ENCODE measurements at regions not wholly inside any gene's neighbourhood (a gene's known extent, or its start where the extent isn't known, plus 50 kb on each side); places are given as distances from the start of the nearest gene placed in this dataset.

DNA sequence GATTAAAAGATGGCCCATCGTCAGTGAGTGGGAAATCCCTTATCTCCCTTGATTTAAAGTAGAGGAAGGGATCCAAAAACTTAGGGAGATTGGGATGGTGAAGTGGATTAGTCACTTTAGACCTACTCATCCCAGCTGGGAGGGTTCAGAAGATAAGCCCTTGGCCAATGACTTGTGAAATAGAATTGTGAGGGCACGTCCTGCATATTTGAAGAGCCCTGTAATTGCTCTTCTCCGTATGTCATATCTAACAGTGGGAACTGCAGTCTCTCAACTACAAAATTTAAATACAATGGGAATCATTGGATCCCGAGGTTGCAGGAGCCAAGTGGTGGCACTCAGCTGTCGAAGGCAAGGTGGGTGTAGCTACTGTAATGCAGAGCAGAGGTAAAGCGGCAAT is 65.4 kb upstream of the C9orf72 start:
- no peak for TF ChIP-seq EZH2phosphoT487 (IDR thresholded peaks at IDR 0.05)
- TF ChIP-seq, protein P1, sequence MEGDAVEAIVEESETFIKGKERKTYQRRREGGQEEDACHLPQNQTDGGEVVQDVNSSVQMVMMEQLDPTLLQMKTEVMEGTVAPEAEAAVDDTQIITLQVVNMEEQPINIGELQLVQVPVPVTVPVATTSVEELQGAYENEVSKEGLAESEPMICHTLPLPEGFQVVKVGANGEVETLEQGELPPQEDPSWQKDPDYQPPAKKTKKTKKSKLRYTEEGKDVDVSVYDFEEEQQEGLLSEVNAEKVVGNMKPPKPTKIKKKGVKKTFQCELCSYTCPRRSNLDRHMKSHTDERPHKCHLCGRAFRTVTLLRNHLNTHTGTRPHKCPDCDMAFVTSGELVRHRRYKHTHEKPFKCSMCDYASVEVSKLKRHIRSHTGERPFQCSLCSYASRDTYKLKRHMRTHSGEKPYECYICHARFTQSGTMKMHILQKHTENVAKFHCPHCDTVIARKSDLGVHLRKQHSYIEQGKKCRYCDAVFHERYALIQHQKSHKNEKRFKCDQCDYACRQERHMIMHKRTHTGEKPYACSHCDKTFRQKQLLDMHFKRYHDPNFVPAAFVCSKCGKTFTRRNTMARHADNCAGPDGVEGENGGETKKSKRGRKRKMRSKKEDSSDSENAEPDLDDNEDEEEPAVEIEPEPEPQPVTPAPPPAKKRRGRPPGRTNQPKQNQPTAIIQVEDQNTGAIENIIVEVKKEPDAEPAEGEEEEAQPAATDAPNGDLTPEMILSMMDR (IDR thresholded peaks at IDR 0.05) = no peak
- no peak for DNase-seq (ENCODE audit: low spot score)
- Histone ChIP-seq H2AFZ (replicated peaks) (no peak overlapping the region), H3K9ac (no peak overlapping the region), H3K9me3 (ENCODE audit: low read depth) (no peaks in the 10 kb centered on the region), H3K27me3 (no peaks in the 10 kb centered on the region), H3K4me2 (no peak overlapping the region), H3K4me3 (no peak overlapping the region), H3F3A (ENCODE audit: low read depth) (no peaks in the 10 kb centered on the region), H4K20me1 (ENCODE audit: low read depth) (no peaks in the 10 kb centered on the region), H3K27ac (no peak overlapping the region), H3K79me2 (ENCODE audit: low read depth) (no peaks in the 10 kb centered on the region), H3K36me3 (no peaks in the 10 kb centered on the region), H3K4me1 (no peaks in the 10 kb centered on the region)
- H3K4me3 Mint-ChIP-seq = no peak overlapping the region
- no peaks in the 10 kb centered on the region for H3K4me1 Mint-ChIP-seq
- peaks cover 3% of the 10 kb centered on the region for H3K27me3 Mint-ChIP-seq (ENCODE audit: insufficient read depth, low read depth)
- H3K27ac Mint-ChIP-seq = no peak overlapping the region
- H3K36me3 Mint-ChIP-seq = no peaks in the 10 kb centered on the region
- no peaks in the 10 kb centered on the region for H3K9me3 Mint-ChIP-seq

DNA sequence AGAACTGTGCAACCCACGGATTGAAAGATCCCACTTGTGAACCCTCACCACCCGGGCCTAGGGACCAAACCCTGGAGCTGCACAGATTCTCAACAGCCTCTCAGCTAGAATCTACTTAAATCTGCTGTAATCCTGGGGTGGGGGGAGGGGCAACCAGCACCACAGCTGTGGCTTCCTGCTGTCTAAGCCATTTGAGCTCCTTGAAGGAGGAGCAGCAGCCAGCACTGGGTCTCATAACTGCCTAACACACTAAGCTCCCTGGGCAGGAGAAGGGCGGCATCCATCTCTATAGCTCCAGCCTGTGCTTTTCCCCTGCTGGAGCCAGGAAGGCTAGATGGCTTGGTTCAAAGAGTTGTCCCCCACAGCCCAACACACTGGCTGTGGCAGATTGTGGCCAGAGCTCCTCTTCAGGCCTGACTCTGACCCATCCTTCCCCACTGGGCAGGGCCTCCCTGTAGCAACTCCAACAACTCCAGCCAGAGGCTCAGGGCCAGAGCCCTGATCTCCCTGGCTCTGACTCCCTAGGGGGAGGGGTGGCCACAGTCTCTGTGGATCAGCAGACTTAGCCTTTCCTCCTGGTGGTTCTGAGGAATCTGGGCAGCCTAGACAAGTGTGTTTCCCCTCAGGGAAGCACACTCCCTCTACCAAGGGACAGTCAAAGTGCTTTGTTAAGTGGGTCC is 72.0 kb upstream of the C9orf72 start:
- Histone ChIP-seq H2AFZ (replicated peaks) (no peak overlapping the region), H3F3A (ENCODE audit: low read depth) (no peaks in the 10 kb centered on the region)

DNA sequence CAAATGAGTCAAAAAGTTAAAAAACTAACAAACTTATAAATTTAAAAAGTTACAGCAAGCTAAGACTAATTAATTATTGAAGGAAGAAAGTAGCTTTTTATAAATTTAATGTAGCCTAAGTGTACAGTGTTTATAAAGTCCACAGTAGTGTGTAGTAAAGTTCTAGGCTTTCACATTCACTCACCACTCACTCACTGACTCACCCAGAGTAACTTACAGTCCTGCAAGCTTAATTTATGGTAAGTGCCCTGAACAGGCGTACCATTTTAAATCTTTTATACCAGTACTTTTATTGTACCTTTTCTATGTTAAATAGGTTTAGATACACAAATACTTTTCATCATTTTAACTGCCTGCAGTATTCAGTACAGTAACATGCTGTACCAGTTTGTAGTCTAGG is 80.0 kb upstream of the C9orf72 start:
- TF ChIP-seq EZH2 (IDR thresholded peaks at IDR 0.05) = no peak
- no peak for TF ChIP-seq EZH2phosphoT487 (IDR thresholded peaks at IDR 0.05)
- no peaks in the 10 kb centered on the region for H3K27me3 Mint-ChIP-seq (ENCODE audit: insufficient read depth, low read depth)
- no peak overlapping the region for H2AFZ ChIP-seq (replicated peaks)
- no peaks in the 10 kb centered on the region for H3K27me3 ChIP-seq
- no peak overlapping the region for H3K9ac ChIP-seq
- H3K4me3 ChIP-seq = no peak overlapping the region
- no peak overlapping the region for H3K4me2 ChIP-seq
- peaks cover 3% of the 10 kb centered on the region for H3K9me3 Mint-ChIP-seq
- peaks cover 3% of the 10 kb centered on the region for H3K9me3 ChIP-seq (ENCODE audit: low read depth)
- no peaks in the 10 kb centered on the region for H3K79me2 ChIP-seq (ENCODE audit: low read depth)
- no peak for DNase-seq (ENCODE audit: low spot score)
- H3K36me3 Mint-ChIP-seq = no peaks in the 10 kb centered on the region
- no peak overlapping the region for H3K27ac Mint-ChIP-seq
- H3F3A ChIP-seq (ENCODE audit: low read depth) = no peaks in the 10 kb centered on the region
- no peaks in the 10 kb centered on the region for H3K36me3 ChIP-seq
- no peak overlapping the region for H3K27ac ChIP-seq
- H3K4me3 Mint-ChIP-seq = no peak overlapping the region
- no peaks in the 10 kb centered on the region for H4K20me1 ChIP-seq (ENCODE audit: low read depth)
- H3K4me1 ChIP-seq = no peaks in the 10 kb centered on the region
- H3K4me1 Mint-ChIP-seq = no peaks in the 10 kb centered on the region

More for the DNA sequence above, 72.0 kb upstream of the C9orf72 start:
- Histone ChIP-seq H3K4me2 (no peak overlapping the region), H3K27me3 (no peaks in the 10 kb centered on the region), H3K4me3 (no peak overlapping the region), H4K20me1 (ENCODE audit: low read depth) (no peaks in the 10 kb centered on the region), H3K79me2 (ENCODE audit: low read depth) (no peaks in the 10 kb centered on the region), H3K9ac (no peak overlapping the region), H3K9me3 (ENCODE audit: low read depth) (peaks cover 4% of the 10 kb centered on the region), H3K4me1 (peaks cover 11% of the 10 kb centered on the region), H3K36me3 (no peaks in the 10 kb centered on the region), H3K27ac (peak overlapping the region; percentile 50)
- Mint-ChIP-seq H3K27me3 (ENCODE audit: insufficient read depth, low read depth) (peaks cover 3% of the 10 kb centered on the region), H3K9me3 (peaks cover 7% of the 10 kb centered on the region), H3K36me3 (no peaks in the 10 kb centered on the region), H3K4me3 (no peak overlapping the region), H3K27ac (no peak overlapping the region), H3K4me1 (peaks cover 4% of the 10 kb centered on the region)
- TF ChIP-seq, protein P1 (IDR thresholded peaks at IDR 0.05) = no peak
- no peak for TF ChIP-seq EZH2phosphoT487 (IDR thresholded peaks at IDR 0.05)
- no peak for TF ChIP-seq EZH2 (IDR thresholded peaks at IDR 0.05)
- peak; percentile 49 for DNase-seq (ENCODE audit: low spot score)

DNA sequence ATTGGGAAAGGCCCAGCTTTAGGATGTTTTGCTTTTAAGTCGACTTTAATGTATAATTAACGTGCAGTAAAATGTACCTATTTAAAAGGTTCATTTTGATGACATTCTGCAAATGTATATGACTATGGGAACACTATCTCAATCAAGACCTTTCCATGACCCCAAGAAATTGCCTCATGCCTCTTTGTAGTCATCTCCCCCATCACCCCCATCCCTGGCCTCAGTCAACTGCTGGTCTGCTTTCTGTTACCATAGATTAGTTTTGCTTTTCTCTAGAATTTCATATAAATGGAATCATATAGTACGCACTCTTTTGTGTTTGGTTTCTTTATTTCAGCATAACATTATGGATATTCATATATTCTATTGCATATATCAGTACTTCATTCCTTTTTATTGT is 80.7 kb upstream of the C9orf72 start:
- Mint-ChIP-seq H3K36me3 (no peaks in the 10 kb centered on the region), H3K4me1 (no peaks in the 10 kb centered on the region), H3K27me3 (ENCODE audit: insufficient read depth, low read depth) (no peaks in the 10 kb centered on the region), H3K9me3 (peaks cover 3% of the 10 kb centered on the region), H3K27ac (no peak overlapping the region), H3K4me3 (no peak overlapping the region)
- no peaks in the 10 kb centered on the region for H4K20me1 ChIP-seq (ENCODE audit: low read depth)
- no peak overlapping the region for H2AFZ ChIP-seq (replicated peaks)
- H3F3A ChIP-seq (ENCODE audit: low read depth) = no peaks in the 10 kb centered on the region
- TF ChIP-seq, protein P1 (IDR thresholded peaks at IDR 0.05) = no peak
- TF ChIP-seq EZH2 (IDR thresholded peaks at IDR 0.05) (no peak), EZH2phosphoT487 (IDR thresholded peaks at IDR 0.05) (no peak)
- no peak overlapping the region for H3K9ac ChIP-seq
- H3K27me3 ChIP-seq = no peaks in the 10 kb centered on the region
- no peak for DNase-seq (ENCODE audit: low spot score)
- no peak overlapping the region for H3K27ac ChIP-seq
- H3K36me3 ChIP-seq = no peaks in the 10 kb centered on the region
- H3K79me2 ChIP-seq (ENCODE audit: low read depth) = no peaks in the 10 kb centered on the region
- no peaks in the 10 kb centered on the region for H3K4me1 ChIP-seq
- no peak overlapping the region for H3K4me3 ChIP-seq
- H3K9me3 ChIP-seq (ENCODE audit: low read depth) = no peaks in the 10 kb centered on the region
- H3K4me2 ChIP-seq = no peak overlapping the region

Data from neural progenitor cell (in vitro differentiated cells).